GM23248 (cell line): ENCODE measurements at regions not wholly inside any gene's neighbourhood (a gene's known extent, or its start where the extent isn't known, plus 50 kb on each side); places are given as distances from the start of the nearest gene placed in this dataset.

Source experiments
- DNase-seq: peaks from one replicate; pipeline ENCODE4 v3.0.0-alpha.2; 2015
- H2AFZ ChIP-seq: fragments of 200-600 bp; sonication (generic); 2 replicates; pipeline ENCODE4 v1.6.1; 2016; ENCODE audit warnings: antibody characterized with exemption
- H3F3A ChIP-seq: fragments of 200-600 bp; sonication (generic); 2 replicates; pipeline ENCODE4 v1.6.1; 2016; ENCODE audit warnings: mild to moderate bottlenecking, antibody characterized with exemption, mixed run types; ENCODE audit not compliant: insufficient read depth
- H3K27ac ChIP-seq: fragments of 200-600 bp; sonication (generic); 2 replicates; pipeline ENCODE4 v1.5.1; 2016; ENCODE audit warnings: mild to moderate bottlenecking
- H3K27me3 ChIP-seq: fragments of 200-600 bp; sonication (generic); replicated peaks from 2 replicates; pipeline ENCODE4 v1.6.1; 2016; ENCODE audit warnings: mild to moderate bottlenecking; ENCODE audit not compliant: insufficient read depth
- H3K36me3 ChIP-seq: fragments of 200-600 bp; sonication (generic); 2 replicates; pipeline ENCODE4 v1.6.1; 2016; ENCODE audit warnings: low read depth, mild to moderate bottlenecking
- H3K4me1 ChIP-seq: fragments of 200-600 bp; sonication (generic); 2 replicates; pipeline ENCODE4 v1.6.1; 2016; ENCODE audit warnings: mild to moderate bottlenecking; ENCODE audit not compliant: insufficient read depth
- H3K4me2 ChIP-seq: fragments of 200-600 bp; sonication (generic); one replicate; pipeline ENCODE4 v1.6.1; 2016; ENCODE audit warnings: mild to moderate bottlenecking; ENCODE audit not compliant: unreplicated experiment
- H3K4me3 ChIP-seq: fragments of 200-600 bp; sonication (generic); 2 replicates; pipeline ENCODE4 v1.5.1; 2016; ENCODE audit warnings: mild to moderate bottlenecking
- H3K79me2 ChIP-seq: fragments of 200-600 bp; sonication (generic); 2 replicates; pipeline ENCODE4 v1.6.1; 2016; ENCODE audit warnings: mild to moderate bottlenecking; ENCODE audit not compliant: insufficient read depth
- H3K9ac ChIP-seq: fragments of 200-600 bp; sonication (generic); 2 replicates; pipeline ENCODE4 v1.6.1; 2016; ENCODE audit warnings: mild to moderate bottlenecking
- H3K9me2 ChIP-seq: fragments of 200-600 bp; sonication (generic); 2 replicates; pipeline ENCODE4 v1.6.1; 2016; ENCODE audit warnings: mixed run types, mild to moderate bottlenecking, moderate library complexity; ENCODE audit not compliant: insufficient read depth
- H3K9me3 ChIP-seq: fragments of 200-600 bp; sonication (generic); one replicate; pipeline ENCODE4 v1.6.1; 2017; ENCODE audit warnings: low read depth
- H4K20me1 ChIP-seq: fragments of 200-600 bp; sonication (generic); 2 replicates; pipeline ENCODE4 v1.6.0; 2016; ENCODE audit not compliant: insufficient read depth
- EZH2 ChIP-seq: fragments of 200-600 bp; sonication (generic); IDR thresholded peaks from 2 replicates; pipeline ENCODE4 v1.6.1; 2018; ENCODE audit warnings: antibody characterized with exemption, mild to moderate bottlenecking; ENCODE audit not compliant: insufficient read depth, poor library complexity, severe bottlenecking
- EZH2phosphoT487 ChIP-seq: fragments of 200-600 bp; sonication (generic); IDR thresholded peaks from 2 replicates; pipeline ENCODE4 v1.6.1; 2018; ENCODE audit warnings: antibody characterized with exemption, moderate library complexity, mild to moderate bottlenecking, low read depth; ENCODE audit not compliant: insufficient read depth
- WGBS, 2 experiments: methylation state at CpG; one replicate each; pipeline ENCODE4 v1.1.6; 2015 to 2017; ENCODE audit warnings: low lambda C conversion rate in 2 of 2, low coverage in 1 of 2; ENCODE audit errors: missing lambda C conversion rate in 2 of 2; 5-methylcytosine and 5-hydroxymethylcytosine counted together
- in situ Hi-C: fragments of 300-500 bp; cut with MboI; formaldehyde crosslinking; loops from 2 replicates; pipeline ENCODE4 v1.15.0; 2020

GRCh38 chr10:118454211-118454610 is 112.1 kb upstream of the FAM204A start:
- DNase-seq = no peak
- H3K4me2 ChIP-seq = no peak overlapping the region
- H3K27ac ChIP-seq = no peak overlapping the region
- H3K36me3 ChIP-seq = no peaks in the 10 kb centered on the region
- H3K79me2 ChIP-seq = no peaks in the 10 kb centered on the region
- H2AFZ ChIP-seq = no peak overlapping the region
- TF ChIP-seq EZH2phosphoT487 (no peak), EZH2 (no peak)
- no peaks in the 10 kb centered on the region for H3K9me3 ChIP-seq
- H3K4me3 ChIP-seq = no peak overlapping the region
- 72 to 80% methylated on average over 2 of the region's 2 CpGs for WGBS, 2 experiments
- no peak overlapping the region for H3K9ac ChIP-seq
- in situ Hi-C loops = no loop called here
- no peaks in the 10 kb centered on the region for H4K20me1 ChIP-seq
- no peaks in the 10 kb centered on the region for H3K9me2 ChIP-seq
- no peaks in the 10 kb centered on the region for H3K27me3 ChIP-seq
- no peaks in the 10 kb centered on the region for H3K4me1 ChIP-seq
- H3F3A ChIP-seq = no peaks in the 10 kb centered on the region

- Histone ChIP-seq H3K36me3 (no peaks in the 10 kb centered on the region), H3K79me2 (no peaks in the 10 kb centered on the region), H3K9ac (no peak overlapping the region), H3K9me2 (no peaks in the 10 kb centered on the region), H3K27me3 (0 out of 2 replicates have a peak, but pooled peaks cover 3% of the 10 kb centered on the region), H3K4me3 (no peak overlapping the region), H3K4me1 (no peaks in the 10 kb centered on the region), H3K9me3 (no peaks in the 10 kb centered on the region), H3F3A (no peaks in the 10 kb centered on the region), H3K4me2 (no peak overlapping the region), H2AFZ (no peak overlapping the region), H3K27ac (no peak overlapping the region), H4K20me1 (no peaks in the 10 kb centered on the region)
- no peak for DNase-seq
- in situ Hi-C loops = no loop called here
- no peak for TF ChIP-seq EZH2
- no peak for TF ChIP-seq EZH2phosphoT487
Measured at GRCh38 chr10:118452098-118452497, 110.0 kb upstream of the FAM204A start.

- Histone ChIP-seq H3K36me3 (no peaks in the 10 kb centered on the region), H3K4me2 (no peak overlapping the region), H3K4me1 (no peaks in the 10 kb centered on the region), H3K4me3 (no peak overlapping the region), H3K9me2 (no peaks in the 10 kb centered on the region), H2AFZ (no peak overlapping the region), H3K9ac (no peak overlapping the region), H3K9me3 (no peaks in the 10 kb centered on the region), H3K79me2 (no peaks in the 10 kb centered on the region), H3K27ac (no peak overlapping the region), H4K20me1 (no peaks in the 10 kb centered on the region), H3K27me3 (0 out of 2 replicates have a peak, but pooled peaks cover 3% of the 10 kb centered on the region), H3F3A (no peaks in the 10 kb centered on the region)
- in situ Hi-C loops = no loop called here
- no peak for DNase-seq
- TF ChIP-seq EZH2 (no peak), EZH2phosphoT487 (no peak)
- WGBS, 2 experiments = 69 to 74% methylated on average over 9 of the region's 9 CpGs
Measured at GRCh38 chr10:118449521-118449920, 107.4 kb upstream of the FAM204A start.

- no peak overlapping the region for H2AFZ ChIP-seq
- 0 out of 2 replicates have a peak, but pooled peaks cover 3% of the 10 kb centered on the region for H3K27me3 ChIP-seq
- no peak overlapping the region for H3K4me3 ChIP-seq
- H3K4me1 ChIP-seq = no peaks in the 10 kb centered on the region
- 68 to 70% methylated on average over 5 of the region's 5 CpGs for WGBS, 2 experiments
- no peaks in the 10 kb centered on the region for H4K20me1 ChIP-seq
- H3K9me3 ChIP-seq = no peaks in the 10 kb centered on the region
- in situ Hi-C loops = no loop called here
- no peaks in the 10 kb centered on the region for H3K9me2 ChIP-seq
- DNase-seq = no peak
- H3F3A ChIP-seq = no peaks in the 10 kb centered on the region
- no peak overlapping the region for H3K9ac ChIP-seq
- H3K4me2 ChIP-seq = no peak overlapping the region
- no peak overlapping the region for H3K27ac ChIP-seq
- TF ChIP-seq EZH2 (no peak), EZH2phosphoT487 (no peak)
- no peaks in the 10 kb centered on the region for H3K36me3 ChIP-seq
- no peaks in the 10 kb centered on the region for H3K79me2 ChIP-seq
Measured at GRCh38 chr10:118448744-118449143, 106.6 kb upstream of the FAM204A start.

GRCh38 chr10:118447478-118448270 is 105.5 kb upstream of the FAM204A start:
- Histone ChIP-seq H3K36me3 (no peaks in the 10 kb centered on the region), H3K79me2 (no peaks in the 10 kb centered on the region), H3K27me3 (0 out of 2 replicates have a peak, but pooled peaks cover 3% of the 10 kb centered on the region), H3K4me1 (no peaks in the 10 kb centered on the region), H3K27ac (no peak overlapping the region), H4K20me1 (no peaks in the 10 kb centered on the region), H3K4me3 (no peak overlapping the region), H3K9ac (no peak overlapping the region), H3K9me3 (no peaks in the 10 kb centered on the region), H3F3A (no peaks in the 10 kb centered on the region), H2AFZ (peak overlapping the region; percentile 41), H3K9me2 (no peaks in the 10 kb centered on the region), H3K4me2 (no peak overlapping the region)
- in situ Hi-C loops = no loop called here
- TF ChIP-seq EZH2phosphoT487 = no peak
- no peak for TF ChIP-seq EZH2
- peak; percentile 44 for DNase-seq
- WGBS, 2 experiments = 9% methylated on average over 13 of the region's 13 CpGs
